Suprapubic skin (tissue), 4 donors: ENCODE measurements at regions not wholly inside any gene's neighbourhood (a gene's known extent, or its start where the extent isn't known, plus 50 kb on each side); places are given as distances from the start of the nearest gene placed in this dataset.

Source experiments
- CTCF ChIP-seq, 2 donors: fragments of 200-600 bp in 1 of 2; fragments of 450-650 bp in 1 of 2; sonication (generic) in 1 of 2; IDR thresholded peaks; one replicate each; pipeline ENCODE4 v1.5.1; 2016 to 2019; ENCODE audit warnings: antibody characterized with exemption in 2 of 2, mild to moderate bottlenecking in 1 of 2, moderate library complexity in 1 of 2
- EP300 ChIP-seq: sonication (generic); formaldehyde crosslinking; IDR thresholded peaks from one replicate; pipeline ENCODE4 v1.6.1; 2017; ENCODE audit warnings: antibody characterized with exemption
- POLR2A ChIP-seq, 2 donors: fragments of 450-650 bp; IDR thresholded peaks; one replicate each; pipeline ENCODE4 v1.6.1; 2017; ENCODE audit warnings: antibody characterized with exemption in 2 of 2, mild to moderate bottlenecking in 2 of 2, moderate library complexity in 2 of 2
- POLR2AphosphoS5 ChIP-seq, 3 donors: sonication (generic); formaldehyde crosslinking; IDR thresholded peaks; one replicate each; pipeline ENCODE4 v1.6.1; 2017; ENCODE audit warnings: antibody characterized with exemption in 3 of 3

- TF ChIP-seq CTCF (IDR thresholded peaks at IDR 0.05) (no peak), EP300 (no peak), POLR2A (IDR thresholded peaks at IDR 0.05) (no peak), POLR2AphosphoS5 (IDR thresholded peaks at IDR 0.05) (no peak)
These were observed 145.6 kb downstream of the SOX1 start for GRCh38 chr13:112212533-112212932.
